ENCODE measurements at regions not wholly inside any gene's neighbourhood (a gene's known extent, or its start where the extent isn't known, plus 50 kb on each side); places are given as distances from the start of the nearest gene placed in this dataset.

GRCh38 chr5:130727830-130728229 lies 437.2 kb downstream of the HINT1 start:
- ATAC-seq (no peak), DNase-seq (ENCODE audit: low read depth, low spot score) (no peak)
- Histone ChIP-seq H3K9ac (ENCODE audit: low read length) (no peak overlapping the region), H2AFZ (ENCODE audit: low read depth, low read length, poor library complexity, severe bottlenecking) (no peak overlapping the region), H3K27ac (ENCODE audit: low read depth, low read length) (no peak overlapping the region), H4K20me1 (ENCODE audit: insufficient read depth) (no peaks in the 10 kb centered on the region), H3K4me2 (ENCODE audit: low read length) (no peak overlapping the region), H3K9me2 (ENCODE audit: insufficient read depth) (no peaks in the 10 kb centered on the region), H3K27me3 (ENCODE audit: insufficient read depth, low read length) (no peaks in the 10 kb centered on the region), H3K36me3 (ENCODE audit: control insufficient read depth in 1 of 2, insufficient read depth in 2 of 2, low read length in 2 of 2) (no peaks in the 10 kb centered on the region), H3K9me3 (ENCODE audit: control insufficient read depth in 1 of 2, insufficient read depth in 1 of 2, low read depth in 1 of 2, low read length in 2 of 2) (no peaks in the 10 kb centered on the region), H3K4me3 (replicated peaks in 1 of 2; ENCODE audit: low read depth in 1 of 2, low read length in 2 of 2) (no peak overlapping the region), H3K79me2 (ENCODE audit: insufficient read depth, low read length) (no peaks in the 10 kb centered on the region), H3K4me1 (ENCODE audit: control insufficient read depth in 1 of 2, insufficient read depth in 2 of 2, low read length in 2 of 2) (no peaks in the 10 kb centered on the region)
- intact Hi-C loops (cut with micrococcal nuclease): loop anchor here (10.0 kb wide), 2 partner anchors 377 to 953 kb away; no protein-coding TSS in a partner anchor
- ChIA-PET CTCF (no interaction called here), POLR2A (no interaction called here), RAD21 (ENCODE audit: low non-redundant PET in 1 of 2, low total read pairs in 2 of 2, uncharacterized antibody in 2 of 2, unreplicated experiment in 2 of 2) (no interaction called here)
- TF ChIP-seq MAX (IDR thresholded peaks at IDR 0.05) (no peak), CEBPB (IDR thresholded peaks at IDR 0.05; ENCODE audit: low read depth) (no peak), TCF7L2 (IDR thresholded peaks at IDR 0.05; ENCODE audit: borderline replicate concordance, extremely low read depth, insufficient read depth, insufficient read length) (no peak), SIN3A (IDR thresholded peaks at IDR 0.05; ENCODE audit: low read depth) (no peak), EZH2phosphoT487 (IDR thresholded peaks at IDR 0.05; ENCODE audit: borderline replicate concordance) (no peak), FOSL1 (IDR thresholded peaks at IDR 0.05; ENCODE audit: low read depth) (no peak), ATF3 (IDR thresholded peaks at IDR 0.05) (no peak), ELF1 (IDR thresholded peaks at IDR 0.05; ENCODE audit: borderline replicate concordance, low read depth) (no peak), RAD21 (IDR thresholded peaks at IDR 0.05; ENCODE audit: low read depth) (no peak), EGR1 (IDR thresholded peaks at IDR 0.05; ENCODE audit: low read depth) (no peak), ZNF274 (IDR thresholded peaks at IDR 0.05; ENCODE audit: low read depth, low read length) (no peak), ZFX (IDR thresholded peaks at IDR 0.05) (no peak), CTCF (IDR thresholded peaks at IDR 0.05 in 2 of 3, conservative IDR thresholded peaks at IDR 0.05 in 1 of 3; ENCODE audit: borderline replicate concordance in 1 of 3, insufficient read depth in 1 of 3, low read depth in 2 of 3, low read length in 2 of 3) (no peak), ZBTB33 (IDR thresholded peaks at IDR 0.05; ENCODE audit: extremely low read depth, insufficient replicate concordance, low read length) (no peak), YY1 (IDR thresholded peaks at IDR 0.05; ENCODE audit: extremely low read depth, insufficient replicate concordance, low read depth, low read length) (no peak)
- BruUV-seq (replicated peaks): no TSS peak

Measured in HCT116 (cell line).